GM20431 (cell line): ENCODE measurements at regions not wholly inside any gene's neighbourhood (a gene's known extent, or its start where the extent isn't known, plus 50 kb on each side); places are given as distances from the start of the nearest gene placed in this dataset.

Experiments used
- in situ Hi-C: fragments of 300-500 bp; cut with MseI, MboI; formaldehyde crosslinking; loops from one replicate; pipeline ENCODE4 v1.15.0; 2020; ENCODE audit warnings: low sequenced_read_pairs; ENCODE audit not compliant: unreplicated experiment

- in situ Hi-C loops, result no loop called here
Observed at GRCh38 chr18:71809711-71810110, 734.4 kb downstream of the CBLN2 start.

- in situ Hi-C loops, result no loop called here
Observed at GRCh38 chr18:71808616-71809015, 735.5 kb downstream of the CBLN2 start.

GRCh38 chr18:71807586-71807985 is 736.6 kb downstream of the CBLN2 start:
- in situ Hi-C loops, result no loop called here

- in situ Hi-C loops, result no loop called here
Observed at GRCh38 chr18:71798986-71799673, 745.0 kb downstream of the CBLN2 start.

- in situ Hi-C loops, result no loop called here
Observed at GRCh38 chr18:71797554-71797953, 746.6 kb downstream of the CBLN2 start.

- in situ Hi-C loops, result no loop called here
Observed at GRCh38 chr18:71784777-71785176, 759.4 kb downstream of the CBLN2 start.

GRCh38 chr18:71760541-71760940 is 783.6 kb downstream of the CBLN2 start:
- in situ Hi-C loops, result no loop called here

- in situ Hi-C loops, result no loop called here
Observed at GRCh38 chr18:71754246-71754645, 789.9 kb downstream of the CBLN2 start.

- in situ Hi-C loops, result no loop called here
Observed at GRCh38 chr18:71743634-71744033, 800.5 kb downstream of the CBLN2 start.

- in situ Hi-C loops, result no loop called here
Observed at GRCh38 chr18:71729611-71730010, 814.5 kb downstream of the CBLN2 start.

GRCh38 chr18:71727909-71728308 is 816.2 kb downstream of the CBLN2 start:
- in situ Hi-C loops, result no loop called here

GRCh38 chr18:71725256-71725655 is 818.9 kb downstream of the CBLN2 start:
- in situ Hi-C loops, result no loop called here

- in situ Hi-C loops, result no loop called here
Observed at GRCh38 chr18:71707985-71708500, 836.1 kb downstream of the CBLN2 start.

GRCh38 chr18:71707400-71707799 is 836.7 kb downstream of the CBLN2 start:
- in situ Hi-C loops, result no loop called here

GRCh38 chr18:71689416-71690160 is 854.6 kb downstream of the CBLN2 start:
- in situ Hi-C loops, result no loop called here

GRCh38 chr18:71682591-71682990 is 861.6 kb downstream of the CBLN2 start:
- in situ Hi-C loops, result no loop called here

GRCh38 chr18:71678144-71678543 is 866.0 kb downstream of the CBLN2 start:
- in situ Hi-C loops, result no loop called here

- in situ Hi-C loops, result no loop called here
Observed at GRCh38 chr18:71673954-71674353, 870.2 kb downstream of the CBLN2 start.

GRCh38 chr18:71673498-71673897 is 870.6 kb downstream of the CBLN2 start:
- in situ Hi-C loops, result no loop called here

GRCh38 chr18:71666481-71666880 is 877.7 kb downstream of the CBLN2 start:
- in situ Hi-C loops, result no loop called here

- in situ Hi-C loops, result no loop called here
Observed at GRCh38 chr18:71665131-71665530, 879.0 kb downstream of the CBLN2 start.
